ENCODE measurements at regions not wholly inside any gene's neighbourhood (a gene's known extent, or its start where the extent isn't known, plus 50 kb on each side); places are given as distances from the start of the nearest gene placed in this dataset.

DNA sequence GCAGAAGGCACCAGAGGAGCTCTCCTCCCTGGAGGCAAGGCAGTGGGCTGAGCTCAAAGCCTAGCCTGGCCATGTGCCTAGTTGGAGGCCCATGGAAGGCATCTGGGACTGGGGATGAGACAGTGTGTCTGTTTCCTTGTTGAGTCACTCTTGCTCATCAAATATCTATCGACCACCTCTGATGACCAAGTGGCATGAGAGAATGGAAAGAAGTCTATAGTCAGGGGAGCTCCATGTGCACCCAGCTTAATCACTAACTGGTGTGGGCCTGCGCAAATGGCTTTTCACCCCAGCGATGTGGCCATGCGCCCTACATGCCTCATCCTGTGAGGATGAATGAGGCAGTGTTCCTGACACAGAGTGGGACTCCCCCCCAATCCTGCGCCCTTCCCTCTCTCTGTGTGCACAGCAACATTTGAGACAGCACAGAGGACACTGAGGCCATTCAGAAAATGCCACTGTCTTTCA, 229.9 kb downstream of the RPS24 start:
- DNase-seq (ENCODE audit: extremely low read depth, low read depth), result no peak

DNA sequence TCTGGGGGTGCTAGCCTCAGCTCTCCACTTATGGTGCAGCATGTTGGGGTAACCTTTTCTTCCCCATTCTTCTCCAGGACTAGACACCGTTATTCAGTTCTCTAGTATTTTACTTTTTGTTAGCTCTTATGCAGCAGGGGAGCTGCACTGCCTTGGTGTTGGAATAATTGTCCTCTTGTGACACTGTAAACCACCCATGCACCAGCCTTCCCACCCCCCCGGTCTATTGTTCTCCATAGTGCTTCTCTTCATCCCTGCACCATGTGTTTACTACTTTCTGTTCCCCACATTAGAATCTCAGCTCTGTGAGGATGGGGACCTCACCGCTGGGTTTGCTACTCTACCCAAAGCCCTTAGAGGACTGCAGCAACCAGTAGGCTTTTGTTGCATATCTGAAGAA, 230.7 kb downstream of the RPS24 start:
- DNase-seq (ENCODE audit: extremely low read depth, low read depth), result no peak

DNA sequence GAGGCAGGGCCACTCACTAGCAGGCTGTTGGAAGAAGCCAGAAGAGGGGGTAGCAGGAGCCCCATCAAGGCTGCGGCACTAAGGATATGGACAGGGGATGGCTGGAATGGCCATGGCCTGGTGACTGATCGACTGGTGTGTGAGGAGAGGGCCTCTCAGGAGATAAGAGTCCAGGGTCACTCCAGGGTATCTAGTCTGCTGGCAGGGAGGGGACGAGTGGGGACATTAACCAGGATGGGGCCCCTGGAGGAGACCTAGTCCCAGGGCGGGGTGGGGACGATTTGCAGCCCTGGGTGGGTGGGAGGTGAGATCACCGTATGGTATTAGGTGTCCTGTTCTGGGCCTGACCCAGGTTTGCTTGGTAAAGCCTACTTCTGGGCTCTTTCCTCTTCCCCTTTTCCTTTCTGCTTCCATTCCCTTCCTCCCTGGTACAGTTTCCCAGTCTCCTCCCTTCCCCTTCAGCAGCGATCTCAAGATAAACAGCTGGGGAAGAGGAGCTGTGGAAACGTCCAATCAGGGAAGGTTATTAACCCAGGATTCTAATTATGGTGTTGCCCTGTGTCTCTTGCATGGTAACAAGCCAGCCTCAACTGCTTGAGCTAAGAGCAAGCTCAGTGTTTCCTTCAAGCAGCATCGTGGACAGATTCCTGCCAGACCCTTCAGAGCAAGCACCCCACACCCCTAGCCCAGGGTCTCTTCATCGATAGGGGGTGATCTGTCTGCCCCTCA, 233.2 kb downstream of the RPS24 start:
- DNase-seq (ENCODE audit: extremely low read depth, low read depth), result no peak

DNA sequence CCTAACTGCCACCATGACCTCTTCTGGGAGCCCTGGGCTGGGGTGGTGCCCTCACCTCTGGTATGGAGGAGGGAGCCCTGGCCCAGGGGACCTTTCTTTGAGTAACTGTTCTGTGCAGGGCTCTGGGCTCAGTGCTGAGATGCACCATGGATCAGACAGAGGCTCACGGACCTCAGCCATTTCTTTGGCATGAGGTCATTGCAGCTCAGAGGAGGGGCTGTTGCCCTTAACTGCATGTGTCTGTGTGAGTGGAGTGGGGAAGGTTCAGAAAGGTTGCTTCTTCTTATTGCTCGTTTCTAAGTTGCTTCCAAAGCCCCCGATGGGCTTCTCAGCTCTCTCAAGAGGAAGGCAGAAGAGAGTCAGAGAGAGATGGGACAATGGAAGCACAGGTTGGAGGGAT, 233.9 kb downstream of the RPS24 start:
- DNase-seq (ENCODE audit: extremely low read depth, low read depth), result no peak

DNA sequence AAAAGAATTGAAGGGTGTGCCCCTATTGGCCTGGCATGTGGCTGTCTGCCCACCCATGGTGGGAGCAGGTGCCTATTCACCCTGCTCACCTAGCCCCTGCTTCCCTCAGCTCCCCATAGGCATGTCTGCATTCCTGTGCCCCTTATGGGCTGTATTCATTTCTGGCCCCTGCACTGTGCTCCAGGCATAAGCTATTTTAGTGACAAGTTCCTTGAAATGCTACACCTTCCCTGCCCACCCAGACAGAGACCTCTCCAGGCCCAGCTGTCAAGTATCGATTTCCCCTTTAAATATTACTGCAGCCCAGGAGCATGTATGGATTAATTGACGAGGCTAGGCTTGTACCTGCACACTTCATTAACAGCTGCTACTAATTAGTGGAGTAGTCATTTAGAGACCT, 235.4 kb downstream of the RPS24 start:
- no peak for DNase-seq (ENCODE audit: extremely low read depth, low read depth)

DNA sequence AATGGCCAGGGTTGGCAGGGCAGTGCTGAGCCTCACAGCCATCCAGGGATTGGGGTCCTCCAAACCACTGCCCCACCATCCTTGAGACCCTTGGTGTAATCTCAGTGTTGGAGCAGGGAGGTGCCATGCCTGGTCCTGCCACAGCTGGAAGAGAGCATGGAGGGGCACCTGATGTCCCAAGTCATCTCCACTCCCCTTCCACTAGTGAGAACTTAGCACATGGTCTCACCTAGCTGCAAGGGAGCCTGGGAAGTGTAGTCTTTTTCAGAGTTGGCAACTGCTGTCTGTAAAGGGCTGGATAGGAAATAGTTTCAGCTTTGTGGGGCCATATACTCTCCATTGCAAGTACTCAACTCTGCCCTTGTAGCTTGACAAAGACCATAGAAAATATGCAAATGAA, 238.7 kb downstream of the RPS24 start:
- no peak for DNase-seq (ENCODE audit: extremely low read depth, low read depth)

DNA sequence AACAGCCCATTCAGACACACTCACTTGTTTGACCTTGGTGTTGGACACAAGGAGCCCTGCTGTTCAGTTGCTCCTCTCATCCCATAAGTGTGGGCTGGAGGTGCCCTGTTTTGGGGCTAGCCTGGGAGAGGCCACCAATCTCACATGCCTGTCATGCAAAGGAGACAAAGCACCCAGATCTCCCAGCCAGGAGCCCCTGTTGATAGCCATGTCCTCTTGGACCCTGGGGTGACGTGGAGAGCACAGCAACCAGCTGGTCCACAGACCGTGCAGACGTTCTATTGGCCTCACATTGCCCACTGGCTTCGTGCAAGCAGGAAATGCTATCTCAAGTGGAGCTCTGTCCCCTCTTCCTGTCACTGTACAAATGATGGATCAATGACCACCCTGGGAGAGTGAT, 240.8 kb downstream of the RPS24 start:
- no peak for DNase-seq (ENCODE audit: extremely low read depth, low read depth)

DNA sequence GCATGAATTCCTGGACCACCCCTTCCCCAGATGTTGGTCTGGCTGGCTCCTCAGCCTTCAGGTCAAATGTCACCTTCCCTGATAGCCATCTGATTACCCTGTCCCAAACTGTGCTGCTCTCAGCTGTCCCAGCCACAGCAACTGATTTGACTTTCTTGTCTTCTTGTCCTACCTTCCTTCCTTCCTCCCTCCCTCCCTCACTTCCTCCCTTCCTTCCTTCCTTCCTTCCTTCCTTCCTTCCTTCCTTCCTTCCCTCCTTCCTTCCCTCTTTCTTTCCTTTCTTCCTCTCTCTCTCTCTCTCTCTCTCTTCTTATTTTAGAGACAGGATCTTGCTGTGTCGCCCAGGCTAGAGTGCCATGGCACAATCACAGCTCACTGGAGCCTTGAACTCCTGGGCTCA, 242.5 kb downstream of the RPS24 start:
- DNase-seq (ENCODE audit: extremely low read depth, low read depth), result no peak

DNA sequence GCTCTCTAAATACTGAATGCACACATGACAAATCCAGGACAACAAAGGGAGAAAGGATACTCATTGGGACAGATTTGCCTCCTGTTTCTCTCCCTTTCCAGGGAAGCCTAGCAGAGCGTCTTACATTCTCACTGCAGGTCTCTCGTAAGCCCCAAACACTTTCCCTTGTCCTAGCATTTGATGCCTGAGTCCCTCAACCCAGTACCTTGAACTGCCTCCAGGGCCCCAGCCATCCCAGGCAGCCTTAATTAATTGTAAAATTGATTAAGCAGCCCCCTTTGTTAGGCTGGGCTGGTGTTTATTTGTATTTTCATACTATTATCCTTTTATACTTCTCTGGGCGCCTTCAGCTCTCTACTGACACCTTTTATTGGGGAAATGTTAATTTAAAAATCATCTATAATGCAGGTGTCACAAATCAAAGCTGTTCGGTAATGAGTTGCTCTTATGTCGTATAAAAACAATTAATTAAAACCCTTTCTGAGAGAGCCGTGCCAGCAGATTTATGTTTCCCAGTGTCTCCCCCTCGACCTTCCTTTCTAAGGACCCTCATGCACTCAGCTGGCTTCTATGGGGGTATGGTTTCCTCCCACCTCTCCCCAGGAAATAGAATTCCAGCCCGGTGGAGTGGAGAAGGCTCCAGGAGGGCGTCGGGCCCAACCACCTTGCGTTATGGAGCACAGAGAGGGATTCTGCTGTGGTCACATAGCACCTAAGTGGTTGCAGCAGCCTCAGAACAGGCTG, 243.8 kb downstream of the RPS24 start:
- DNase-seq (ENCODE audit: extremely low read depth, low read depth), result no peak

DNA sequence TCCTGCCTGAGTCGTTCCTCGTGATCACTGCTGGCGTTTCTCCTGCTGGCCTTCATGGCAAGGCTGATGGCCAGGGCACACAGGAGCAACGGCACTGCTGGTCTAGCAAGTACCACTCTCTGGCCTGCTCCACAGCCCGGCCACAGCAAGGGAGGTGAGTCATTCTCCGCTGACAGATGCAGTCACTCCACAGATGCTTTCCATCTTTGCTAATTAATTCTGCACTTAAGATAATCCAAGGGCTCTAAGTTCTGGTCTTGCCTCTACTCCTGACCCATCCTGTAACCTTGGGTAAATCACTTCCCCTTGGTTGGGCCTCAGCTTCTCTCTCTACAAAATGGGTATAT, 244.4 kb downstream of the RPS24 start:
- no peak for DNase-seq (ENCODE audit: extremely low read depth, low read depth)

DNA sequence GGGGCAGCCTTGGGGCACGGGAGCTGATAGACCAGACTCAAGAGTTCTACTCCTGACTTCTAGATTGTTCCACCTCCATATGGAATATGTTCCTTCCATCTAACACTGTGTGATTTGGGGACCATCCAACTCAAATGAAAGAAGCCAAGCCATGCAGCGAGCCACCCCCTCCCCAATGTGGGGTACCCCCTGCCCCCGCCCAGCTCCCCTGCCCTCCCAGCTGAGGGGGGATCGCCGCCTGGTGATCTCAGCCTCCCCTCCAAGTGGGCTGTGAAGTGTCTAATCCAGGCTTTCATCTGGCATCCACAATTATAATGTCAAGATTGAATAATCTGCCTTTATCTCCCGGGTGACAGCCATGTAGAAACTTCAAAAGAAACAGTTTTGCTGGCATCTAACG, 246.1 kb downstream of the RPS24 start:
- DNase-seq (ENCODE audit: extremely low read depth, low read depth), result no peak

DNA sequence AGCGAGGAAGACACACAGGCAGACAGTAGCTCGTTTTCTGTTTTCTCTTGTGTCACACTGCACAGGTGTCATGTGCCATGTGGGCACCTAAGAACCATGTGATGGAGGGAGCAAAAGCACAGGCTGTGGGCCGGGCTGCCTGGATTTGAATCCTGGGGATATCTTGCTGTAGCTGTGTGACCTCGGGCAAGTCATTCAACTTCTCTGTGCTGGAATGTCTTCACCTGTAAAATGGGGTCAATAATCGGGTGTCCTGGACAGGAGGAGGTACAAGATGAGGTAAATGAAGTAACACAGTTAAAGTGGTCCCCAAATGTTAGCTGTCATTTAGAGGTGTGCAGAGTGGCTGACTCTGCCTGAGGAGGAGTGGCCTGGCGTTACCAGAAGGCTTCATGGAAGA, 246.9 kb downstream of the RPS24 start:
- no peak for DNase-seq (ENCODE audit: extremely low read depth, low read depth)

DNA sequence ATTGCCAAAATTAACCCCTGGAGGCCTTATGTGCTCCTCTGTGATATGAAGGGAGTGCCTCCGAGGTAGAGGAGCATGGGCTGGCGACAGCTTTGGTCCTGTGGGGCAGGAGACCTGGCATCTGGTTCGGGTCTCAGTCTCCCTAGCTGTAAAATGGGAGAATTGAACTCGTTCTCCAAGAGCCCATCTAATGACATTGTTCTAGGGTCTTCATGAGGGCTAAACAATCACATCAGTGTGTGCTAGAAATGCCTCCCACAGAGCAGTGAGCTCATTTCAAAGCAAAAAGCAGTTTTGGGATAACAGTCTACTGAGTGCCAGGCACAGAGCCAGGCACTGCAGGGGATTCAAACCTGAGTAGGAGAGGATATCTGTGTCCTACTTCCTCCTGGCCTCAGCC, 248.0 kb downstream of the RPS24 start:
- no peak for DNase-seq (ENCODE audit: extremely low read depth, low read depth)

DNA sequence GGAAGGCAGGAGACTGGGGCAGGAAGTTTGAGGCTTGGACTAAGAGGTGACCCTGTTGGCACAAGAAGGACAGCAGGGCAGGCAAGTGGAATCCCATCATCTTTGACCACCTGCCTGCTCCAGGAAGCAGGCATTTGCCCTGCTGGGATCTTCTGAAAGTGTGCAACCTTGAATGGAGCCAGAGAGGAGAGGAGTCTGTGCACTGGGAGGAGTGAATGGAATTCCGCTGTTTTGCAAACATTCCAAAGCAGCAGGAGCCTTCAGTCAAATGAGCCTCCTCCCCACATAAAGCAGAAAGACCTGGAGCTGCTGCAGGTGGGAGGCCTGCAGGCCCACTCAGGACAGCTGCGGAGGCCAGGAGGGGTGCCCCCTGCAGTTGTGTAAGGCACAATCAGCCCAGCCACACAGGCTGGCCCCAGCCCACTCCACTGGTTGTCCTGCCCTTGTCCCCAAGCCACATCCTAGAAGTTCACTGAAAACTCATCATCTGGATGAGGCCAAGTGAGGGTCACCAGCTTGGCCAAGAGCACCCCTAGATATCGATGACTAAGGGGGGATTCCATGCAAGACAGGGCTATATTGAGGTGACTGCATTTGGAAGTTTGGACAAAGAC, 249.5 kb downstream of the RPS24 start:
- DNase-seq (ENCODE audit: extremely low read depth, low read depth), result no peak

DNA sequence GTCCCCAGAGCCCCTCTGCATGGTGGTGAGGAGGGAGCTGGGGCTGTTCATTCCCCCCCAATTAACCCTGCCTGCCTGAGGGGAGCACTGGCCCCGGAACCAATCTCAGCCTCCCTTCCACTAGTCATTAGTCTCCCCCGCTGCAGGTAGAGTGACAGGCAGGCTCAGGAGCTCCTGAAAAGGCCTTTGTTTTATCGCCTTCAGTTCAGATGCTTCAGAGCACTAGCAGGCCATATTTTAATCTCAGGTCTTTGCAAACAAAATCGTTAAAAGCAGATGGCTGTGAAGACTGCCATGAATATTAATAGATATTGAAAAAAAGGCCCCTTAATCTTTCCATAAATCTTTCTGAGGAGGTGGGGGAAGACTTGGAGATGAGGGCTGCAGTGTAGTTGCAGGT, 250.7 kb downstream of the RPS24 start:
- no peak for DNase-seq (ENCODE audit: extremely low read depth, low read depth)

DNA sequence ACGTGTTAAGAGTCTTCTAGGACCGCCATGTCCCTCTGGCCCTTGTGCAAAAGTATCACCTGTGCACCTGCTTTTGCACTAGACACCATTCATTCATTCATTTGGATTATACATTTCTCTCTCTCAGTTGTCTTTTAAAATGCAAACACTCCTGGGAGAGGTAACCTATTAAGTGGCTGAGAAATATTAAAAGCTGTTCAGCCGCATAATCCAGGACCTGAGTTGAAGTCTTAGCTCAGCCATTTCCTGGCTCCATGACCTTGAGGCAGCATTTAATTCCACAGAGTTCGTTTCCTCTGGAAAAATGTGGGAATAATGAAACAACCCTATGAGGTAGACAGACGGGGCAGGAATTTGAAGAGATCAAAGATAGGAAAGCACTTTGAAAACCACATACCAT, 251.6 kb downstream of the RPS24 start:
- DNase-seq (ENCODE audit: extremely low read depth, low read depth), result no peak

DNA sequence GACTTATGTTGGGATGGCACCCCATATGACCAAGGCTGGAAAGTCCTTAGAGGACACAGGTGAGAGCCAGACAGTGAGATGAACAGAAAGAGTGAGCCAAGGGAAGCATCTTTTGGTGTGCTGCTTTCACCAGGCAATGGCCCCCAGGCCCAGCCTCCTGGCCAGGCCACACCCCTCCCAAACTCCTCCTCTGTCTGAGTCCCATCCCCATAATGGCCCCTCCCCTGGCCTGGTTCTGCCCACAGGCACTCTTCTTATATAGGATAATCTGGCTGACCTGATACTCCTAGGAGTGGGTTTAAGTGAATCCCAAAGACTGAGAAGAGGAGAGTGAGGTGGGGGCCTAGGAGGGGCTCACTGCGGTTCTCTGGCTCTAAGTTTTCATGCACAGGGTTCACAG, 252.5 kb downstream of the RPS24 start:
- DNase-seq (ENCODE audit: extremely low read depth, low read depth), result no peak

DNA sequence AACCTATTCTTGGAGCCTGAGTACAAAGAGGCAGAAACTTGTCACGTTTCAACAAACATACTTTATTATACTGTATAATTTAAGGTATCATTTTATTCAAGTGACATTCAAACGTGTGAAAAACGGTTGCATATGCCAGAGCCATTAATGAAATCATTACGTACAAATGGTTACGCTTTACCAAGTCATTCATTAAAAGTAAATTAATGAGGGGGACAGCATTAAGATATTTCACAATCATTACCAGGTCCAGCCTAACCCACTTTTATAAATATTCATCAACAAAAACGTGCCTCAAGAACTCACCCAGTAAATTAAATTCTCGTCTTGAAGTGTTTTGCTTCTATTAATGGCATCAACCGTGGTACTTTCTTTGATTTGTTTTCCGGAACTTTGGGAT, 253.0 kb downstream of the RPS24 start:
- DNase-seq (ENCODE audit: extremely low read depth, low read depth), result no peak

DNA sequence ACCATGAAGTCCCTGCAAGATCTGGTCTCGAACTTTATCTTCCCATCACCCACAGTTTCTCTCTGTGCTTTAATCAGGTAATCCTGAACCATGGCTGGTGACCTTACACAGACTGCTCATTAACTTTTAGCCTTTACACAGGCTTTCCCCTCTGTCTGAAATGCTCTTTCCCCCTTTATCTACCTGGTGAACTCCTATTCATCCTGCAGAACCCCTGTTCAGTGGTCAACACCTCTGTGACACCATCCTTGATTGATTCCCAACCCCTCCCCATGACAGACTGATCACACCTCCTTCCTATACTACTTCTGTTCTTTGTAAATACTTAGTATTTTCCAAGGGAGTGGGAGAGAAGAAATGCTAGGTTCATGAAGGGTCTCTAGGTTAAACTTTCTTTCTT, 254.0 kb downstream of the RPS24 start:
- no peak for DNase-seq (ENCODE audit: extremely low read depth, low read depth)

DNA sequence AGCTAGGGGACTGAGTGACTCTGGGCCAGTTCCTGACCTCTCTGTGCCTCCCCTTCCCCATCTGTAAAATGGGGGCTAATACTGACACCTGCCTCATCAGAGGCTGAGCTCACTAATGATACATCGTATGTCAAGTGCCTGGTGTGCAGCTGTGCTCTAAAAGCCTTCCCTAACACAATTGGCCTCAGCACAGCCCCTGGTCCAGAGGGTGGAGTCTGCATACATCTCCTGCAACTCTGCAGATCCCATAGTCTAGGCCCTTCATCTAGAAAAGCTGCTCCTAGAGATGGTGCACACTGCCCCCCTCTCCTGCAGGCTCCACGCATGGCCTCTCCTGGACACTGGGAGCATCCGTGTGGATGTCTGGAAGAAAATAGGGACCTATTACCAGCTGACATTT, 255.0 kb downstream of the RPS24 start:
- DNase-seq (ENCODE audit: extremely low read depth, low read depth), result no peak

DNA sequence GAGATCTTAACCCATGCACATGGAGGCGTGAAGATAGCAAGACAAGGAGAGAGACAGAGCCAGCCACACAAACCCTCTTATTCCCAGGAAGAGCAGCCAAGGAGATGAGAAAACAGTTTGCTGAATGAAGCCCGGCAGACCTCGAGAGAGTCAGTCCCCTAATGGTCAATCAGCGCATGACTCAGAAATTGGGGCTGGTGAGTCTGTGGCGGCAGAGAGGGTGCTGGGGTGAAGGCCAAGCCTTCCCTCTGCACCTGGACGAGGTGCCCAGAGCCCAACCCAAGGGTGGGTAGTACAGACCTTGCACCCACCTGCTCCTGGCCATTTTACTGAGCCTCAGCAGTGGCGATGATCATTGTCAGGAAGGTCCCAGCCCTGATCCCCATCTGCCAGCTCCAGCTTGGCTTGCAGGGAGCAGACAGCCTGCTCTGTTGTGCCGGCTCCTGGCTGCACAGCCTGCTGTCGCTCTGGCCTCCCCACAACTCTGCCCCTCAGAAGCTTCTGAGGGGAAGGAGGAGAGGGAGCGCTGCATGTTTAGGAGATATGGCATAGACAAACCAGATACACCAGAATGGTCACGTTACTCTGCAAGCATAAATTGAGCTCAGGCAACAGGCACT, 256.6 kb downstream of the RPS24 start:
- no peak for DNase-seq (ENCODE audit: extremely low read depth, low read depth)

DNA sequence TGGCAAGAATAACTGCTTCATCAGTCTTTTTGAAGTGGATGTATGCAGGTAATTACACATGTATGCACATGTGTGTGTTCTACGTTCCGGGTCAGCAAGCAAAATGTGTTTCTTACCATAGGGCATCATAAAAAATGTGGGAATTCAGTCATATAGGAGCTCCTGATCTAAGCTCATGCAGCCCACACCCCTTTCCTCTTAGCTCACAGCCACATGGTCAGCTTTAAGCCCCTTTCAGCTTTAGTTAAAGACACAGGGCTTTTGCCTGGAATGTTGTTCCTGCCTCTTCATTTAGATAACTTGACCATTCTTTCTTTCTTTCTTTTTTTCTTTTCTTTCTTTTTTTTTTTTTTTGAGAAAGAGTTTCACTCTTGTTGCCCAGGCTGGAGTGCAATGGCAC, 258.1 kb downstream of the RPS24 start:
- no peak for DNase-seq (ENCODE audit: extremely low read depth, low read depth)
